ENCODE measurements at regions not wholly inside any gene's neighbourhood (a gene's known extent, or its start where the extent isn't known, plus 50 kb on each side); places are given as distances from the start of the nearest gene placed in this dataset.

- no peaks in the 10 kb centered on the region for H3K27me3 Mint-ChIP-seq
- H3K27ac Mint-ChIP-seq = no peak overlapping the region
These were observed 1035.0 kb downstream of the SLC16A7 start for GRCh38 chr12:60630796-60631195.

GRCh38 chr12:60644076-60644475, 1048.2 kb downstream of the SLC16A7 start:
- H3K27ac Mint-ChIP-seq = no peak overlapping the region
- H3K36me3 Mint-ChIP-seq = no peaks in the 10 kb centered on the region
- H3K4me3 Mint-ChIP-seq = no peak overlapping the region
- H3K9me3 Mint-ChIP-seq = peaks cover 4% of the 10 kb centered on the region
- H3K27me3 Mint-ChIP-seq = no peaks in the 10 kb centered on the region
- no peak for DNase-seq (ENCODE audit: extremely low spot score, unreplicated experiment)
- no peaks in the 10 kb centered on the region for H3K4me1 Mint-ChIP-seq (ENCODE audit: unreplicated experiment)
- no peak for TF ChIP-seq CTCF (conservative IDR thresholded peaks at IDR 0.05)

More at GRCh38 chr12:60630796-60631195, 1035.0 kb downstream of the SLC16A7 start:
- no peak for DNase-seq (ENCODE audit: extremely low spot score, unreplicated experiment)
- Mint-ChIP-seq H3K4me3 (no peak overlapping the region), H3K36me3 (no peaks in the 10 kb centered on the region), H3K9me3 (no peaks in the 10 kb centered on the region), H3K4me1 (ENCODE audit: unreplicated experiment) (no peaks in the 10 kb centered on the region)
- TF ChIP-seq CTCF (conservative IDR thresholded peaks at IDR 0.05) = no peak

- Mint-ChIP-seq H3K9me3 (no peaks in the 10 kb centered on the region), H3K4me3 (no peak overlapping the region), H3K27me3 (no peaks in the 10 kb centered on the region), H3K36me3 (no peaks in the 10 kb centered on the region), H3K27ac (no peak overlapping the region), H3K4me1 (ENCODE audit: unreplicated experiment) (no peaks in the 10 kb centered on the region)
- TF ChIP-seq CTCF (conservative IDR thresholded peaks at IDR 0.05) = no peak
- DNase-seq (ENCODE audit: extremely low spot score, unreplicated experiment) = no peak
These were observed 1071.1 kb downstream of the SLC16A7 start for GRCh38 chr12:60666895-60667294.

- H3K9me3 Mint-ChIP-seq = no peaks in the 10 kb centered on the region
- no peak for DNase-seq (ENCODE audit: extremely low spot score, unreplicated experiment)
- no peaks in the 10 kb centered on the region for H3K27me3 Mint-ChIP-seq
- H3K4me1 Mint-ChIP-seq (ENCODE audit: unreplicated experiment) = no peaks in the 10 kb centered on the region
- no peak overlapping the region for H3K27ac Mint-ChIP-seq
- no peak for TF ChIP-seq CTCF (conservative IDR thresholded peaks at IDR 0.05)
- no peaks in the 10 kb centered on the region for H3K36me3 Mint-ChIP-seq
- H3K4me3 Mint-ChIP-seq = no peak overlapping the region
These were observed 1077.1 kb downstream of the SLC16A7 start for GRCh38 chr12:60672949-60673348.

GRCh38 chr12:60684988-60685655, 1089.3 kb downstream of the SLC16A7 start:
- Mint-ChIP-seq H3K36me3 (no peaks in the 10 kb centered on the region), H3K4me1 (ENCODE audit: unreplicated experiment) (no peaks in the 10 kb centered on the region), H3K27ac (no peak overlapping the region), H3K27me3 (no peaks in the 10 kb centered on the region), H3K9me3 (no peaks in the 10 kb centered on the region), H3K4me3 (no peak overlapping the region)
- DNase-seq (ENCODE audit: extremely low spot score, unreplicated experiment) = no peak
- TF ChIP-seq CTCF (conservative IDR thresholded peaks at IDR 0.05) = no peak
